ENCODE measurements at regions not wholly inside any gene's neighbourhood (a gene's known extent, or its start where the extent isn't known, plus 50 kb on each side); places are given as distances from the start of the nearest gene placed in this dataset.

GRCh38 chr16:73390936-73391335 lies 343.0 kb upstream of the ZFHX3 start:
- H3K4me3 ChIP-seq (ENCODE audit: low read depth in 2 of 2, low read length in 2 of 2) = no peak overlapping the region
- H3K27ac ChIP-seq (ENCODE audit: low read length) = no peak overlapping the region
- in situ Hi-C loops (cut with HindIII; ENCODE audit: low pct_unique_long_range_greater_than_20kb, low sequenced_read_pairs) (no loop called here), intact Hi-C loops (cut with micrococcal nuclease; ENCODE audit: unreplicated experiment) (no loop called here)
- TF ChIP-seq TCF7L2 (IDR thresholded peaks at IDR 0.05; ENCODE audit: low read depth, low read length) = no peak
- no peak for TF ChIP-seq REST (IDR thresholded peaks at IDR 0.05; ENCODE audit: insufficient read depth in 1 of 2, low read depth in 2 of 2, low read length in 1 of 2)
- TF ChIP-seq SIN3A (IDR thresholded peaks at IDR 0.05; ENCODE audit: borderline replicate concordance, insufficient read depth, low read depth, low read length) = no peak
- no peak for TF ChIP-seq CTCF (IDR thresholded peaks at IDR 0.05)
- no peak for TF ChIP-seq POLR2AphosphoS5 (IDR thresholded peaks at IDR 0.05; ENCODE audit: low read depth, low read length)
- H3K36me3 ChIP-seq (ENCODE audit: control insufficient read depth, insufficient read depth, low read length) = no peaks in the 10 kb centered on the region
- ChIA-PET CTCF (no interaction called here), POLR2A (no interaction called here)
- ATAC-seq (no peak), DNase-seq (ENCODE audit: low read depth, low spot score) (no peak)
- no TSS peak for BruUV-seq (replicated peaks)
- no peaks in the 10 kb centered on the region for H3K27me3 ChIP-seq (ENCODE audit: control insufficient read depth, insufficient read depth, low read length)
- no peaks in the 10 kb centered on the region for H3K4me1 ChIP-seq (ENCODE audit: control insufficient read depth, insufficient read depth, low read length)
- no peaks in the 10 kb centered on the region for H3K9me3 ChIP-seq (ENCODE audit: control insufficient read depth, insufficient read depth, low read depth, low read length)

- Histone ChIP-seq H3K4me3 (ENCODE audit: low read depth in 2 of 2, low read length in 2 of 2) (no peak overlapping the region), H3K27ac (ENCODE audit: low read length) (no peak overlapping the region), H3K9me3 (ENCODE audit: control insufficient read depth, insufficient read depth, low read depth, low read length) (no peaks in the 10 kb centered on the region), H3K36me3 (ENCODE audit: control insufficient read depth, insufficient read depth, low read length) (no peaks in the 10 kb centered on the region), H3K4me1 (ENCODE audit: control insufficient read depth, insufficient read depth, low read length) (no peaks in the 10 kb centered on the region), H3K27me3 (ENCODE audit: control insufficient read depth, insufficient read depth, low read length) (no peaks in the 10 kb centered on the region)
- BruUV-seq (replicated peaks) = no TSS peak
- TF ChIP-seq TCF7L2 (IDR thresholded peaks at IDR 0.05; ENCODE audit: low read depth, low read length) (no peak), REST (IDR thresholded peaks at IDR 0.05; ENCODE audit: insufficient read depth in 1 of 2, low read depth in 2 of 2, low read length in 1 of 2) (no peak), SIN3A (IDR thresholded peaks at IDR 0.05; ENCODE audit: borderline replicate concordance, insufficient read depth, low read depth, low read length) (no peak)
- in situ Hi-C loops (cut with HindIII; ENCODE audit: low pct_unique_long_range_greater_than_20kb, low sequenced_read_pairs) = no loop called here
- CTCF ChIA-PET = no interaction called here
- ATAC-seq (no peak), DNase-seq (ENCODE audit: low read depth, low spot score) (no peak)
- intact Hi-C loops (cut with micrococcal nuclease; ENCODE audit: unreplicated experiment) = no loop called here
- POLR2A ChIA-PET = no interaction called here
Measured at GRCh38 chr16:73390491-73390890, 342.6 kb upstream of the ZFHX3 start.

Data from Panc1 (cell line).